SK-N-DZ (cell line): ENCODE measurements at regions not wholly inside any gene's neighbourhood (a gene's known extent, or its start where the extent isn't known, plus 50 kb on each side); places are given as distances from the start of the nearest gene placed in this dataset.

Experiments used
- DNase-seq: peaks from one replicate; pipeline ENCODE4 v3.0.0-alpha.2; 2015; ENCODE audit warnings: low spot score

GRCh38 chr10:5305374-5305773 is 59.4 kb upstream of the UCN3 start:
- no peak for DNase-seq

- DNase-seq = no peak
Measured at GRCh38 chr10:5310914-5311313, 53.9 kb upstream of the UCN3 start.

GRCh38 chr10:5311617-5312016 is 53.1 kb upstream of the UCN3 start:
- no peak for DNase-seq

GRCh38 chr10:5314840-5315239 is 49.9 kb upstream of the UCN3 start:
- no peak for DNase-seq
